GM12865 (cell line): ENCODE measurements at regions not wholly inside any gene's neighbourhood (a gene's known extent, or its start where the extent isn't known, plus 50 kb on each side); places are given as distances from the start of the nearest gene placed in this dataset.
"Not testable (repeated sequence)": the region's sequence is repeated elsewhere in the genome, so short reads cannot be mapped to it uniquely, and the experiment has no call there.

Experiments
- DNase-seq: peaks from one replicate; pipeline ENCODE4 v3.0.0; 2010; ENCODE audit warnings: low read depth
- H3K4me3 ChIP-seq: 2 replicates; pipeline ENCODE4 v1.5.1; 2011; ENCODE audit warnings: mild to moderate bottlenecking, low read depth, low read length, control low read depth
- TF ChIP-seq, protein P1 (sequence below): IDR thresholded peaks from 2 replicates; pipeline ENCODE4 v1.5.1; 2011; ENCODE audit warnings: low read length, control low read depth, low read depth, inconsistent platforms; ENCODE audit not compliant: insufficient read depth; ENCODE audit errors: missing control alignments

DNA sequence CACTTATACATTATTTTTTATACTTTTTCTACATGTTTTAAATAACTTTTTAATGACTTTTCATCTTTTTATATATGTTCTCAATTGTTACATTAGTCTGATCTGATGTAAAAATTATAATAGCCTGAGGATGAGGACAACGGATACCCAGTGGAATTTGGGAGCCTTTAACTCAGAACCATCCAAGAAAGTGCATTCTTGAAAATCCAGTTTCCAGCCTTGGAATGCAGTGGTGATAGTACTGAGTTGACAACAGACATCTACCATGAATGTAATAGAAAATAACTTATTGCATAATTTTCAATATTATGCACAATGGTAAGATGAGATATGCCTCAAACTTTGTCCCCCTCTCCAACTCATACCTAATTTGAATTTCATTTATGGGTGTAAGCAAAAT is 120.7 kb upstream of the ZC3H15 start:
- no peak for DNase-seq
- H3K4me3 ChIP-seq = no peak overlapping the region
- TF ChIP-seq, protein P1, sequence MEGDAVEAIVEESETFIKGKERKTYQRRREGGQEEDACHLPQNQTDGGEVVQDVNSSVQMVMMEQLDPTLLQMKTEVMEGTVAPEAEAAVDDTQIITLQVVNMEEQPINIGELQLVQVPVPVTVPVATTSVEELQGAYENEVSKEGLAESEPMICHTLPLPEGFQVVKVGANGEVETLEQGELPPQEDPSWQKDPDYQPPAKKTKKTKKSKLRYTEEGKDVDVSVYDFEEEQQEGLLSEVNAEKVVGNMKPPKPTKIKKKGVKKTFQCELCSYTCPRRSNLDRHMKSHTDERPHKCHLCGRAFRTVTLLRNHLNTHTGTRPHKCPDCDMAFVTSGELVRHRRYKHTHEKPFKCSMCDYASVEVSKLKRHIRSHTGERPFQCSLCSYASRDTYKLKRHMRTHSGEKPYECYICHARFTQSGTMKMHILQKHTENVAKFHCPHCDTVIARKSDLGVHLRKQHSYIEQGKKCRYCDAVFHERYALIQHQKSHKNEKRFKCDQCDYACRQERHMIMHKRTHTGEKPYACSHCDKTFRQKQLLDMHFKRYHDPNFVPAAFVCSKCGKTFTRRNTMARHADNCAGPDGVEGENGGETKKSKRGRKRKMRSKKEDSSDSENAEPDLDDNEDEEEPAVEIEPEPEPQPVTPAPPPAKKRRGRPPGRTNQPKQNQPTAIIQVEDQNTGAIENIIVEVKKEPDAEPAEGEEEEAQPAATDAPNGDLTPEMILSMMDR = no peak

DNA sequence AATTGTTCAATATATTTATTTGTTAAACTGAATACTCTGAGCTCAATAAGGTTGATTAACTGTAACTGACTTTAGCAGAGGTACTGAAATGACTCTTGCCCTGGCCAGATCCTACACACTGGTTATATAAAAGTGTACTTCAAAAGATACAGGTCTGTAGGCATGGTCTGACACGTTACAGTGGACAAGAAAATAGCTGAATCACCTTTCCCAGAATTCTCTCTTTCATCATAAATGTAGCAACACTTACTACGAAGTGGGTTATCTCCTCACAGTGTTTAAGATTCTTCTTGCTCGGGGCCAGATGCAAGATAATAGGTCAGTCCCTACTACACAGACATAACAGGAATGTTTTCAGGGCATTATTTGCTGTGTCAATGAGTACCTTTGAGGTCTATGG is 107.0 kb upstream of the ZC3H15 start:
- DNase-seq = no peak
- TF ChIP-seq, protein P1 = no peak
- no peak overlapping the region for H3K4me3 ChIP-seq

- TF ChIP-seq, protein P1 = no peak
- no peak for DNase-seq
- H3K4me3 ChIP-seq = no peak overlapping the region
These were observed 105.3 kb upstream of the ZC3H15 start for GRCh38 chr2:186380805-186381204.

DNA sequence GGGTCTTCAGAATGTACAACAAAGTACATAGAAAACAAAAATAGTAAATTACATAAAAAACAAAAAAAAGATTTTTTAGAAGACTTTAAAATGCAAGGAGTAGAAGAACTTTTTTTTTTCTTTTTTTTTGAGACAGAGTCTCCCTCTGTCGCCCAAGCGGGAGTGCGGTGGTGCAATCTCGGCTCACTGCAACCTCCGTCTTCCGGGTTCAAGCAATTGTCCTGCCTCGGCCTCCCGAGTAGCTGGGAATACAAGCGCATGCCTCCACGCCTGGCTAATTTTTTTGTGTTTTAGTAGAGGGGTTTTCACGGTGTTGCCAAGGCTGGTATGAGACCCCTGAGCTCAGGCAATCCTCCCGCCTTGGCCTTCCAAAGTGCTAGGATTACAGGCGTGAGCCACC is 104.5 kb upstream of the ZC3H15 start:
- TF ChIP-seq, protein P1 = no peak
- no peak overlapping the region for H3K4me3 ChIP-seq
- no peak for DNase-seq

- H3K4me3 ChIP-seq = no peak overlapping the region
- DNase-seq = no peak
- TF ChIP-seq, protein P1 = no peak
These were observed 103.1 kb upstream of the ZC3H15 start for GRCh38 chr2:186382932-186383331.

DNA sequence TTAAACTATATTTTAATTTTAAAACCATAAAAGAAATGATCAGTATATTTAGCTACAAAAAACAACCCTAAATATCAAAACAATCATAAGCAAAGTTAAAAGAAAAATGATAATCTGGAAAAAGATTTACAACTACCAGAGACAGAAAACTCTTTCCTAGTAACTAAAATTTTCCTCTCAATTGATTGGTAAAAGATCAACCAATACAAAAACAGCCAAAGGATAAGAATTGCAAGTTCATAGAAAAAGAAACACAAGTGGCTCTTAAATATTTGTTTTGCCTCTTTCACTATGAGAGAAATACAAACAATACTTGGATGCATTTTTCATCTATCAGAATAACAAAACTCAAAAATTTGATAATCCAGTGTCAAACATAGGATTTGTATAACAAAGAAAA is 101.8 kb upstream of the ZC3H15 start:
- TF ChIP-seq, protein P1 = no peak
- no peak for DNase-seq
- H3K4me3 ChIP-seq = no peak overlapping the region

DNA sequence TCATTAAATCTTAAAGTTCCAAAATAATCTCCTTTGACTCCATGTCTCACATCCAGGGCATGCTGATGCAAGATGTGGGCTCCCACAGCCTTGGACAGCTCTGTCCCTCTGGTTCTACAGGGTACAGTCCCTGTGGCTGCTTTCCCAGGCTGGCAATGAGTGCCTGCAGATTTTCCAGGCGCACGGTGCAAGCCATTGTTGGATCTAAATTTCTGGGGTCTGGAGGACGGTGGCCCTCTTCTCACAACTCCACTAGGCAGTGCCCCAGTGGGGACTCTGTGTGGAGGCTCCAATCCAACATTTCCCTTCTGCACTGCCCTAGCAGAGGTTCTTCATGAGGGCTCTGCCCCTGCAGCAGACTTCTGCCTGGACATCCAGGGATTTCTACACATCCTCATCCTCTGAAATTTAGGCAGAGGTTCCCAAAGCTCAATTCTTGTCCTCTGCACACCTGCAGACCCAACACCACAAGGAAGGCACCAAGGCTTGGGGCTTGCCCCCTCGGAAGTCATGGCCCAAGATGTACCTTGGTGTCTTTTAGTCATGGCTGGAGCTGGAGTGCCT is 100.3 kb upstream of the ZC3H15 start:
- not testable (repeated sequence) for DNase-seq, H3K4me3 ChIP-seq

GRCh38 chr2:186399082-186399644 is 86.9 kb upstream of the ZC3H15 start:
- H3K4me3 ChIP-seq = no peak overlapping the region
- TF ChIP-seq, protein P1 = no peak
- peak; percentile 15 for DNase-seq
